ENCODE measurements at regions not wholly inside any gene's neighbourhood (a gene's known extent, or its start where the extent isn't known, plus 50 kb on each side); places are given as distances from the start of the nearest gene placed in this dataset.
"Not testable (repeated sequence)": the region's sequence is repeated elsewhere in the genome, so short reads cannot be mapped to it uniquely, and the experiment has no call there.

DNA sequence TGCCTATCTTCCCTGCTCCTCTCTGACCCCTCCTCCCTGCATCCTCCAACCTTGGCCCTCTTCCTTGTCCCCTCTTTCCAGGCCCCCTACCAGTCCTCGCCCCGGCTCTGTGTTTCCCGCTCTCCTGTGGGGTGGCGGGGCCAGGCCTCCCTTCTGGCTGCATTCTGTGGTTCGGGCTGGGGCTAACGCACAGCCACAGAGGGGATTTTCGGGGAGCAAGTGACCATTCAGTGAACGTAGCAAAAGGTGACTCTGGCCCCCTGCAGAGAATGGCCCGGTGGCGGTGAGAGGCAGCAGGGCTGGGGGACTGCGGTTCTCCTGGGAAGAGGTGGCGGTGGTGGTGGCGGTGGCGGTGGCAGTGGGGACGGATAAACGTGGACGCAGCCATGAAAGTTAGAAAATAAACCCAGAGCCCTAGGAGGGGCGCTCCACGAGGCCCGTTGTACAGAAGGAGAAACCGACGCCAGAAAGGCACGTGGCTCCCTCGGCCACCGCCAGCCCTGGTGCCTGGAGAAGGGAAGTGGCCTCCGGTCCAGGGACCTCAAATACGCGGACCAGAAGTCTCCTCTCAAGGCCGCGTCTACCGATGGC lies 269.6 kb downstream of the ADGRD1 start:
- Histone ChIP-seq H3K27me3 (ENCODE audit: low read length) (no peaks in the 10 kb centered on the region), H2AFZ (ENCODE audit: low read length) (no peak overlapping the region), H3K4me2 (ENCODE audit: low read depth, low read length, poor library complexity, severe bottlenecking) (no peak overlapping the region), H3K36me3 (ENCODE audit: insufficient read depth, low read length) (no peaks in the 10 kb centered on the region), H3K9ac (ENCODE audit: low read length) (no peak overlapping the region), H3K79me2 (ENCODE audit: low read length) (no peaks in the 10 kb centered on the region), H4K20me1 (ENCODE audit: insufficient read depth, low read depth, low read length) (no peaks in the 10 kb centered on the region), H3K9me3 (ENCODE audit: low read length) (no peaks in the 10 kb centered on the region), H3K27ac (ENCODE audit: low read length) (no peak overlapping the region), H3K4me3 (ENCODE audit: low read length) (no peak overlapping the region), H3K4me1 (ENCODE audit: low read length) (peaks cover 5% of the 10 kb centered on the region), H3K9me2 (replicated peaks; ENCODE audit: insufficient read depth, low read length) (no peaks in the 10 kb centered on the region)
- DNase-seq, result no peak

GRCh38 chr12:131223791-131224225 lies 270.1 kb downstream of the ADGRD1 start:
- Histone ChIP-seq H3K9me2 (replicated peaks; ENCODE audit: insufficient read depth, low read length) (no peaks in the 10 kb centered on the region), H3K9ac (ENCODE audit: low read length) (no peak overlapping the region), H3K27me3 (ENCODE audit: low read length) (no peaks in the 10 kb centered on the region), H3K79me2 (ENCODE audit: low read length) (no peaks in the 10 kb centered on the region), H3K4me2 (ENCODE audit: low read depth, low read length, poor library complexity, severe bottlenecking) (no peak overlapping the region), H4K20me1 (ENCODE audit: insufficient read depth, low read depth, low read length) (no peaks in the 10 kb centered on the region), H3K4me3 (ENCODE audit: low read length) (no peak overlapping the region), H2AFZ (ENCODE audit: low read length) (no peak overlapping the region), H3K9me3 (ENCODE audit: low read length) (no peaks in the 10 kb centered on the region), H3K36me3 (ENCODE audit: insufficient read depth, low read length) (no peaks in the 10 kb centered on the region), H3K27ac (ENCODE audit: low read length) (no peak overlapping the region), H3K4me1 (ENCODE audit: low read length) (no peaks in the 10 kb centered on the region)
- DNase-seq, result no peak

GRCh38 chr12:131224226-131225065 lies 270.7 kb downstream of the ADGRD1 start:
- H3K36me3 ChIP-seq (ENCODE audit: insufficient read depth, low read length); H3K27me3 ChIP-seq (ENCODE audit: low read length); H3K9me2 ChIP-seq (replicated peaks; ENCODE audit: insufficient read depth, low read length); H3K4me3 ChIP-seq (ENCODE audit: low read length); H3K9me3 ChIP-seq (ENCODE audit: low read length); H3K4me1 ChIP-seq (ENCODE audit: low read length); H3K9ac ChIP-seq (ENCODE audit: low read length); H3K4me2 ChIP-seq (ENCODE audit: low read depth, low read length, poor library complexity, severe bottlenecking); H4K20me1 ChIP-seq (ENCODE audit: insufficient read depth, low read depth, low read length); H3K79me2 ChIP-seq (ENCODE audit: low read length); H2AFZ ChIP-seq (ENCODE audit: low read length); H3K27ac ChIP-seq (ENCODE audit: low read length): not testable (repeated sequence)
- DNase-seq, result peak; percentile 51

GRCh38 chr12:131225066-131225380 lies 271.3 kb downstream of the ADGRD1 start:
- not testable (repeated sequence) for H3K27ac ChIP-seq (ENCODE audit: low read length); H3K4me3 ChIP-seq (ENCODE audit: low read length); H3K4me1 ChIP-seq (ENCODE audit: low read length); H3K9me3 ChIP-seq (ENCODE audit: low read length); H3K9me2 ChIP-seq (replicated peaks; ENCODE audit: insufficient read depth, low read length); H4K20me1 ChIP-seq (ENCODE audit: insufficient read depth, low read depth, low read length); H3K4me2 ChIP-seq (ENCODE audit: low read depth, low read length, poor library complexity, severe bottlenecking); DNase-seq; H3K27me3 ChIP-seq (ENCODE audit: low read length); H3K79me2 ChIP-seq (ENCODE audit: low read length); H3K36me3 ChIP-seq (ENCODE audit: insufficient read depth, low read length); H2AFZ ChIP-seq (ENCODE audit: low read length); H3K9ac ChIP-seq (ENCODE audit: low read length)

GRCh38 chr12:131226345-131227265 lies 272.9 kb downstream of the ADGRD1 start:
- H3K9ac ChIP-seq (ENCODE audit: low read length), result no peak overlapping the region
- DNase-seq, result no peak

GRCh38 chr12:131227641-131228040 lies 273.9 kb downstream of the ADGRD1 start:
- DNase-seq; H3K79me2 ChIP-seq (ENCODE audit: low read length); H3K4me3 ChIP-seq (ENCODE audit: low read length): not testable (repeated sequence)

More at GRCh38 chr12:131226345-131227265, 272.9 kb downstream of the ADGRD1 start:
- no peaks in the 10 kb centered on the region for H3K79me2 ChIP-seq (ENCODE audit: low read length)
- H3K9me3 ChIP-seq (ENCODE audit: low read length), result no peaks in the 10 kb centered on the region
- no peak overlapping the region for H3K4me3 ChIP-seq (ENCODE audit: low read length)
- H3K36me3 ChIP-seq (ENCODE audit: insufficient read depth, low read length), result no peaks in the 10 kb centered on the region
- H3K27ac ChIP-seq (ENCODE audit: low read length), result no peak overlapping the region
- H4K20me1 ChIP-seq (ENCODE audit: insufficient read depth, low read depth, low read length), result no peaks in the 10 kb centered on the region
- no peak overlapping the region for H3K4me2 ChIP-seq (ENCODE audit: low read depth, low read length, poor library complexity, severe bottlenecking)
- H2AFZ ChIP-seq (ENCODE audit: low read length), result no peak overlapping the region
- no peaks in the 10 kb centered on the region for H3K4me1 ChIP-seq (ENCODE audit: low read length)
- H3K9me2 ChIP-seq (replicated peaks; ENCODE audit: insufficient read depth, low read length), result no peaks in the 10 kb centered on the region
- no peaks in the 10 kb centered on the region for H3K27me3 ChIP-seq (ENCODE audit: low read length)

DNA sequence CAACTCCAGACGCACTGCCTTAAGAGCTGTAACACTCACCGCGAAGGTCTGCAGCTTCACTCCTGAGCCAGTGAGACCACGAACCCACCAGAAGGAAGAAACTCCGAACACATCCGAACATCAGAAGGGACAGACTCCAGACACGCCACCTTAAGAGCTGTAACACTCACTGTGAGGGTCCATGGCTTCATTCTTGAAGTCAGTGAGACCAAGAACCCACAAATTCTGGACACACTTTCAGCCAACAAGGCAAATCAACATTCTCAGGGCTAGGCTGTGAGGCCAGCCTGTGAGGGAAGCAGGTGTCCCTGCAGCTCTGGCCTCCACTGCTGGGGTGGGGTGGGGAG lies 275.3 kb downstream of the ADGRD1 start:
- not testable (repeated sequence) for DNase-seq; H3K4me3 ChIP-seq (ENCODE audit: low read length); H3K9me2 ChIP-seq (replicated peaks; ENCODE audit: insufficient read depth, low read length); H2AFZ ChIP-seq (ENCODE audit: low read length); H3K4me1 ChIP-seq (ENCODE audit: low read length); H3K9ac ChIP-seq (ENCODE audit: low read length); H3K9me3 ChIP-seq (ENCODE audit: low read length); H3K36me3 ChIP-seq (ENCODE audit: insufficient read depth, low read length); H4K20me1 ChIP-seq (ENCODE audit: insufficient read depth, low read depth, low read length); H3K79me2 ChIP-seq (ENCODE audit: low read length); H3K4me2 ChIP-seq (ENCODE audit: low read depth, low read length, poor library complexity, severe bottlenecking); H3K27me3 ChIP-seq (ENCODE audit: low read length); H3K27ac ChIP-seq (ENCODE audit: low read length)

More at GRCh38 chr12:131227641-131228040, 273.9 kb downstream of the ADGRD1 start:
- not testable (repeated sequence) for H3K4me2 ChIP-seq (ENCODE audit: low read depth, low read length, poor library complexity, severe bottlenecking); H3K9me3 ChIP-seq (ENCODE audit: low read length); H3K27ac ChIP-seq (ENCODE audit: low read length); H3K36me3 ChIP-seq (ENCODE audit: insufficient read depth, low read length); H3K4me1 ChIP-seq (ENCODE audit: low read length); H2AFZ ChIP-seq (ENCODE audit: low read length); H4K20me1 ChIP-seq (ENCODE audit: insufficient read depth, low read depth, low read length); H3K9ac ChIP-seq (ENCODE audit: low read length); H3K9me2 ChIP-seq (replicated peaks; ENCODE audit: insufficient read depth, low read length); H3K27me3 ChIP-seq (ENCODE audit: low read length)

All from Karpas-422 (cell line).